Panc1 (cell line): ENCODE measurements at regions not wholly inside any gene's neighbourhood (a gene's known extent, or its start where the extent isn't known, plus 50 kb on each side); places are given as distances from the start of the nearest gene placed in this dataset.

Experiments used
- ATAC-seq: fragments of 200-7000 bp; cut with Tn5 transposase; 2 replicates; pipeline ENCODE4 v1.9.1; 2020; ENCODE audit warnings: mild to moderate bottlenecking, moderate library complexity
- BruUV-seq: library from RNA; stranded (reverse); fragments of 400-500 nt; replicated peaks from 2 replicates; lab custom pipeline; 2021; lab: Mats Ljungman, UMichigan
- CTCF ChIA-PET: fragments of 300-600 bp; sonication (Branson Sonifier 250); formaldehyde crosslinking; loops from one replicate; lab custom pipeline; 2022; ENCODE audit warnings: antibody characterized with exemption; lab: Charles Lee
- POLR2A ChIA-PET: fragments of 300-600 bp; sonication (Branson Sonifier 250); formaldehyde crosslinking; loops from one replicate; lab custom pipeline; 2022; ENCODE audit warnings: antibody characterized with exemption; lab: Charles Lee
- DNase-seq: peaks from one replicate; pipeline ENCODE4 v3.0.0-alpha.2; 2010; ENCODE audit warnings: low read depth, low spot score
- H3K27ac ChIP-seq: 2 replicates; pipeline ENCODE4 v1.5.1; 2011; ENCODE audit warnings: mild to moderate bottlenecking, low read length, inconsistent platforms
- H3K27me3 ChIP-seq: fragments of 200-500 bp; sonication (Bioruptor generic); 2 replicates; pipeline ENCODE4 v1.6.0; 2014; ENCODE audit warnings: low read length, inconsistent platforms; ENCODE audit not compliant: control insufficient read depth, insufficient read depth
- H3K36me3 ChIP-seq: fragments of 200-500 bp; sonication (Bioruptor generic); 2 replicates; pipeline ENCODE4 v1.5.1; 2014; ENCODE audit warnings: inconsistent platforms, mild to moderate bottlenecking, low read length, moderate library complexity; ENCODE audit not compliant: control insufficient read depth, insufficient read depth
- H3K4me1 ChIP-seq: 2 replicates; pipeline ENCODE4 v1.5.1; 2011; ENCODE audit warnings: inconsistent platforms, mild to moderate bottlenecking, low read length, moderate library complexity; ENCODE audit not compliant: control insufficient read depth, insufficient read depth
- H3K4me3 ChIP-seq, 2 experiments: 2 replicates each; pipeline ENCODE4 v1.5.1; 2011 to 2012; ENCODE audit warnings: low read depth in 2 of 2, low read length in 2 of 2, mild to moderate bottlenecking in 2 of 2, inconsistent platforms in 1 of 2, moderate library complexity in 1 of 2
- H3K9me3 ChIP-seq: fragments of 200-500 bp; sonication (Bioruptor generic); 2 replicates; pipeline ENCODE4 v1.5.1; 2014; ENCODE audit warnings: low read depth, mild to moderate bottlenecking, inconsistent platforms, low read length, moderate library complexity; ENCODE audit not compliant: control insufficient read depth, insufficient read depth
- CTCF ChIP-seq: fragments of 450-650 bp; IDR thresholded peaks from 2 replicates; pipeline ENCODE4 v1.5.1; 2017; ENCODE audit warnings: mild to moderate bottlenecking
- POLR2AphosphoS5 ChIP-seq: IDR thresholded peaks from 2 replicates; pipeline ENCODE4 v1.6.1; 2012; ENCODE audit warnings: mild to moderate bottlenecking, low read depth, low read length, moderate library complexity
- REST ChIP-seq, 2 experiments: IDR thresholded peaks; 2 replicates each; pipeline ENCODE4 v1.6.1; 2011 to 2012; ENCODE audit warnings: low read depth in 2 of 2, control low read depth in 1 of 2, low read length in 1 of 2, mild to moderate bottlenecking in 1 of 2, moderate library complexity in 1 of 2; ENCODE audit not compliant: insufficient read depth in 1 of 2
- SIN3A ChIP-seq: IDR thresholded peaks from 2 replicates; pipeline ENCODE4 v1.6.1; 2012; ENCODE audit warnings: low read depth, mild to moderate bottlenecking, low read length, moderate library complexity, borderline replicate concordance; ENCODE audit not compliant: insufficient read depth
- TCF7L2 ChIP-seq: IDR thresholded peaks from 2 replicates; pipeline ENCODE4 v1.6.1; 2011; ENCODE audit warnings: mild to moderate bottlenecking, low read depth, low read length, inconsistent platforms
- in situ Hi-C: cut with HindIII; loops from 2 replicates; pipeline ENCODE4 v1.10.0; 2016; ENCODE audit warnings: low sequenced_read_pairs, low pct_unique_long_range_greater_than_20kb
- intact Hi-C: fragments of 100-400 bp; cut with micrococcal nuclease; formaldehyde crosslinking; loops from one replicate; pipeline ENCODE4 v1.10.0; 2022; ENCODE audit not compliant: unreplicated experiment

- ATAC-seq = no peak
- H3K9me3 ChIP-seq = no peaks in the 10 kb centered on the region
- intact Hi-C loops (no loop called here), in situ Hi-C loops (no loop called here)
- ChIA-PET CTCF (no interaction called here), POLR2A (no interaction called here)
- H3K27me3 ChIP-seq = no peaks in the 10 kb centered on the region
- no peak overlapping the region for H3K4me3 ChIP-seq
- TF ChIP-seq TCF7L2 = no peak
- TF ChIP-seq CTCF = no peak
- no peak for TF ChIP-seq REST (IDR thresholded peaks at IDR 0.05; ENCODE audit: insufficient read depth in 1 of 2, low read depth in 2 of 2, low read length in 1 of 2)
- no peak for TF ChIP-seq SIN3A
- no peak for TF ChIP-seq POLR2AphosphoS5
- BruUV-seq = no TSS peak
- no peaks in the 10 kb centered on the region for H3K4me1 ChIP-seq
- H3K36me3 ChIP-seq = no peaks in the 10 kb centered on the region
- DNase-seq = no peak
- no peak overlapping the region for H3K27ac ChIP-seq
These were observed 804.3 kb downstream of the DCDC2C start for GRCh38 chr2:4507661-4508060.

GRCh38 chr2:4515871-4516761 is 812.7 kb downstream of the DCDC2C start:
- TF ChIP-seq REST (IDR thresholded peaks at IDR 0.05; ENCODE audit: insufficient read depth in 1 of 2, low read depth in 2 of 2, low read length in 1 of 2) (no peak), CTCF (no peak), TCF7L2 (no peak), SIN3A (no peak), POLR2AphosphoS5 (no peak)
- Histone ChIP-seq H3K9me3 (no peaks in the 10 kb centered on the region), H3K4me3 (no peak overlapping the region), H3K36me3 (no peaks in the 10 kb centered on the region), H3K27me3 (no peaks in the 10 kb centered on the region), H3K4me1 (no peaks in the 10 kb centered on the region), H3K27ac (no peak overlapping the region)
- CTCF ChIA-PET = no interaction called here
- intact Hi-C loops (no loop called here), in situ Hi-C loops (no loop called here)
- DNase-seq (no peak), ATAC-seq (no peak)
- POLR2A ChIA-PET = no interaction called here
- no TSS peak for BruUV-seq
